ENCODE measurements at regions not wholly inside any gene's neighbourhood (a gene's known extent, or its start where the extent isn't known, plus 50 kb on each side); places are given as distances from the start of the nearest gene placed in this dataset.

GRCh38 chr4:38392223-38392855, 271.7 kb upstream of the KLF3 start:
- H3K4me2 ChIP-seq (ENCODE audit: low read length), result no peak overlapping the region
- no peaks in the 10 kb centered on the region for H3K27me3 ChIP-seq (ENCODE audit: insufficient read depth, low read length)
- ATAC-seq (no peak), DNase-seq (ENCODE audit: low read depth, low spot score) (no peak)
- H3K4me3 ChIP-seq (replicated peaks in 1 of 2; ENCODE audit: low read depth in 1 of 2, low read length in 2 of 2), result no peak overlapping the region
- TF ChIP-seq CEBPB (IDR thresholded peaks at IDR 0.05; ENCODE audit: low read depth) (no peak), POLR2A (IDR thresholded peaks at IDR 0.05; ENCODE audit: borderline replicate concordance, extremely low read depth, insufficient read depth, insufficient read length) (no peak), EZH2 (IDR thresholded peaks at IDR 0.05) (no peak), SP1 (IDR thresholded peaks at IDR 0.05; ENCODE audit: low read depth) (no peak), REST (IDR thresholded peaks at IDR 0.05; ENCODE audit: low read depth) (no peak)
- H3K36me3 ChIP-seq (ENCODE audit: control insufficient read depth in 1 of 2, insufficient read depth in 2 of 2, low read length in 2 of 2), result no peaks in the 10 kb centered on the region
- no peaks in the 10 kb centered on the region for H4K20me1 ChIP-seq (ENCODE audit: insufficient read depth)
- RAD21 ChIA-PET (ENCODE audit: low non-redundant PET in 1 of 2, low total read pairs in 2 of 2, uncharacterized antibody in 2 of 2, unreplicated experiment in 2 of 2), result no interaction called here
- H3K9me2 ChIP-seq (ENCODE audit: insufficient read depth), result no peaks in the 10 kb centered on the region
- CTCF ChIA-PET, result no interaction called here
- H3K9ac ChIP-seq (ENCODE audit: low read length), result no peak overlapping the region
- H3K4me1 ChIP-seq (ENCODE audit: control insufficient read depth in 1 of 2, insufficient read depth in 2 of 2, low read length in 2 of 2), result no peaks in the 10 kb centered on the region
- intact Hi-C loops (cut with micrococcal nuclease), result no loop called here
- H2AFZ ChIP-seq (ENCODE audit: low read depth, low read length, poor library complexity, severe bottlenecking), result no peak overlapping the region
- POLR2A ChIA-PET, result no interaction called here
- H3K9me3 ChIP-seq (ENCODE audit: control insufficient read depth in 1 of 2, insufficient read depth in 1 of 2, low read depth in 1 of 2, low read length in 2 of 2), result no peaks in the 10 kb centered on the region; a peak in 1 of 4 replicates
- no peak overlapping the region for H3K27ac ChIP-seq (ENCODE audit: low read depth, low read length)
- no peaks in the 10 kb centered on the region for H3K79me2 ChIP-seq (ENCODE audit: insufficient read depth, low read length)
- BruUV-seq (replicated peaks), result no TSS peak

DNA sequence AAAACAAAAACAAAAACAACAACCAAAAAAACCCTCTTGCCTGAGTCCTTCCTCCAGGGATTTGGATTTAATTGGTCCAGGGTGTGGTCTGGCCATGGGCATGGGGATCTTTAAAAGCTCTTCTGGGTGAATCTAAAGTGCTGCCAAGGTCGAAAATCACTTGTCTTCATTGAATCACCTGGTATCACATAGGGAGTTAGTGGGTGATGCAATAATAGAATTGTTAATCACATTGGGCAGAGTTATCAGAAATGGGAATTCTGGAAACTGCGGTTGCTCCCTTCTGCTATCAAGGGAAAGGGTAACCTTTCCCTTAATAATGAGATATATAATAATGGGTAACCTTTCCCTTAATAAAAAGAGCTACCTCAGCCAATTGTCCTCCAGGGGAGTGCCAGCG, 267.9 kb upstream of the KLF3 start:
- intact Hi-C loops (cut with micrococcal nuclease), result no loop called here
- POLR2A ChIA-PET, result no interaction called here
- H4K20me1 ChIP-seq (ENCODE audit: insufficient read depth), result no peaks in the 10 kb centered on the region
- no peak overlapping the region for H3K4me2 ChIP-seq (ENCODE audit: low read length)
- no peaks in the 10 kb centered on the region; a peak in 1 of 4 replicates for H3K9me3 ChIP-seq (ENCODE audit: control insufficient read depth in 1 of 2, insufficient read depth in 1 of 2, low read depth in 1 of 2, low read length in 2 of 2)
- H3K36me3 ChIP-seq (ENCODE audit: control insufficient read depth in 1 of 2, insufficient read depth in 2 of 2, low read length in 2 of 2), result no peaks in the 10 kb centered on the region
- no TSS peak for BruUV-seq (replicated peaks)
- DNase-seq (ENCODE audit: low read depth, low spot score), result no peak
- H3K79me2 ChIP-seq (ENCODE audit: insufficient read depth, low read length), result no peaks in the 10 kb centered on the region
- no peak overlapping the region for H3K9ac ChIP-seq (ENCODE audit: low read length)
- no peak overlapping the region for H3K27ac ChIP-seq (ENCODE audit: low read depth, low read length)
- no peaks in the 10 kb centered on the region for H3K27me3 ChIP-seq (ENCODE audit: insufficient read depth, low read length)
- RAD21 ChIA-PET (ENCODE audit: low non-redundant PET in 1 of 2, low total read pairs in 2 of 2, uncharacterized antibody in 2 of 2, unreplicated experiment in 2 of 2), result no interaction called here
- TF ChIP-seq RAD21 (IDR thresholded peaks at IDR 0.05; ENCODE audit: low read depth), result no peak
- TF ChIP-seq YY1 (IDR thresholded peaks at IDR 0.05; ENCODE audit: extremely low read depth, insufficient replicate concordance, low read depth, low read length), result no peak
- TF ChIP-seq ZFX (IDR thresholded peaks at IDR 0.05), result no peak
- TF ChIP-seq, protein P1, sequence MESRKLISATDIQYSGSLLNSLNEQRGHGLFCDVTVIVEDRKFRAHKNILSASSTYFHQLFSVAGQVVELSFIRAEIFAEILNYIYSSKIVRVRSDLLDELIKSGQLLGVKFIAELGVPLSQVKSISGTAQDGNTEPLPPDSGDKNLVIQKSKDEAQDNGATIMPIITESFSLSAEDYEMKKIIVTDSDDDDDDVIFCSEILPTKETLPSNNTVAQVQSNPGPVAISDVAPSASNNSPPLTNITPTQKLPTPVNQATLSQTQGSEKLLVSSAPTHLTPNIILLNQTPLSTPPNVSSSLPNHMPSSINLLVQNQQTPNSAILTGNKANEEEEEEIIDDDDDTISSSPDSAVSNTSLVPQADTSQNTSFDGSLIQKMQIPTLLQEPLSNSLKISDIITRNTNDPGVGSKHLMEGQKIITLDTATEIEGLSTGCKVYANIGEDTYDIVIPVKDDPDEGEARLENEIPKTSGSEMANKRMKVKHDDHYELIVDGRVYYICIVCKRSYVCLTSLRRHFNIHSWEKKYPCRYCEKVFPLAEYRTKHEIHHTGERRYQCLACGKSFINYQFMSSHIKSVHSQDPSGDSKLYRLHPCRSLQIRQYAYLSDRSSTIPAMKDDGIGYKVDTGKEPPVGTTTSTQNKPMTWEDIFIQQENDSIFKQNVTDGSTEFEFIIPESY (IDR thresholded peaks at IDR 0.05; ENCODE audit: extremely low read depth, insufficient replicate concordance, low read length), result no peak
- TF ChIP-seq, protein P2, sequence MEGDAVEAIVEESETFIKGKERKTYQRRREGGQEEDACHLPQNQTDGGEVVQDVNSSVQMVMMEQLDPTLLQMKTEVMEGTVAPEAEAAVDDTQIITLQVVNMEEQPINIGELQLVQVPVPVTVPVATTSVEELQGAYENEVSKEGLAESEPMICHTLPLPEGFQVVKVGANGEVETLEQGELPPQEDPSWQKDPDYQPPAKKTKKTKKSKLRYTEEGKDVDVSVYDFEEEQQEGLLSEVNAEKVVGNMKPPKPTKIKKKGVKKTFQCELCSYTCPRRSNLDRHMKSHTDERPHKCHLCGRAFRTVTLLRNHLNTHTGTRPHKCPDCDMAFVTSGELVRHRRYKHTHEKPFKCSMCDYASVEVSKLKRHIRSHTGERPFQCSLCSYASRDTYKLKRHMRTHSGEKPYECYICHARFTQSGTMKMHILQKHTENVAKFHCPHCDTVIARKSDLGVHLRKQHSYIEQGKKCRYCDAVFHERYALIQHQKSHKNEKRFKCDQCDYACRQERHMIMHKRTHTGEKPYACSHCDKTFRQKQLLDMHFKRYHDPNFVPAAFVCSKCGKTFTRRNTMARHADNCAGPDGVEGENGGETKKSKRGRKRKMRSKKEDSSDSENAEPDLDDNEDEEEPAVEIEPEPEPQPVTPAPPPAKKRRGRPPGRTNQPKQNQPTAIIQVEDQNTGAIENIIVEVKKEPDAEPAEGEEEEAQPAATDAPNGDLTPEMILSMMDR (IDR thresholded peaks at IDR 0.05 in 2 of 3, conservative IDR thresholded peaks at IDR 0.05 in 1 of 3; ENCODE audit: borderline replicate concordance in 1 of 3, insufficient read depth in 1 of 3, low read depth in 2 of 3, low read length in 2 of 3), result no peak
- TF ChIP-seq EZH2 (IDR thresholded peaks at IDR 0.05), result no peak
- no peak for TF ChIP-seq CEBPB (IDR thresholded peaks at IDR 0.05; ENCODE audit: low read depth)
- CTCF ChIA-PET, result no interaction called here
- H3K4me1 ChIP-seq (ENCODE audit: control insufficient read depth in 1 of 2, insufficient read depth in 2 of 2, low read length in 2 of 2), result no peaks in the 10 kb centered on the region
- H3K4me3 ChIP-seq (replicated peaks in 1 of 2; ENCODE audit: low read depth in 1 of 2, low read length in 2 of 2), result no peak overlapping the region
- H3K9me2 ChIP-seq (ENCODE audit: insufficient read depth), result no peaks in the 10 kb centered on the region
- no peak for ATAC-seq
- no peak overlapping the region for H2AFZ ChIP-seq (ENCODE audit: low read depth, low read length, poor library complexity, severe bottlenecking)
